ENCODE measurements at regions not wholly inside any gene's neighbourhood (a gene's known extent, or its start where the extent isn't known, plus 50 kb on each side); places are given as distances from the start of the nearest gene placed in this dataset.

GRCh38 chr5:44659334-44659733 lies 149.4 kb upstream of the MRPS30 start:
- DNase-seq: no peak

GRCh38 chr5:44652674-44653073 lies 156.1 kb upstream of the MRPS30 start:
- no peak for DNase-seq

- DNase-seq: no peak
Observed at GRCh38 chr5:44646016-44646415, 162.7 kb upstream of the MRPS30 start.

GRCh38 chr5:44645502-44645901 lies 163.2 kb upstream of the MRPS30 start:
- DNase-seq: no peak

GRCh38 chr5:44644628-44645027 lies 164.1 kb upstream of the MRPS30 start:
- DNase-seq: no peak

- DNase-seq: no peak
Observed at GRCh38 chr5:44641820-44642219, 166.9 kb upstream of the MRPS30 start.

- DNase-seq: no peak
Observed at GRCh38 chr5:44640945-44641456, 167.7 kb upstream of the MRPS30 start.

GRCh38 chr5:44637916-44638869 lies 170.6 kb upstream of the MRPS30 start:
- no peak for DNase-seq

- no peak for DNase-seq
Observed at GRCh38 chr5:44632344-44632743, 176.4 kb upstream of the MRPS30 start.

- DNase-seq: no peak
Observed at GRCh38 chr5:44626846-44627245, 181.9 kb upstream of the MRPS30 start.

GRCh38 chr5:44622331-44622730 lies 186.4 kb upstream of the MRPS30 start:
- DNase-seq: no peak

GRCh38 chr5:44619875-44620610 lies 188.7 kb upstream of the MRPS30 start:
- DNase-seq: no peak

GRCh38 chr5:44614845-44615244 lies 193.9 kb upstream of the MRPS30 start:
- DNase-seq: no peak

GRCh38 chr5:44613936-44614335 lies 194.8 kb upstream of the MRPS30 start:
- DNase-seq: no peak

- no peak for DNase-seq
Observed at GRCh38 chr5:44605926-44606325, 202.8 kb upstream of the MRPS30 start.

GRCh38 chr5:44603496-44604272 lies 205.1 kb upstream of the MRPS30 start:
- DNase-seq: no peak

GRCh38 chr5:44574678-44575077 lies 185.5 kb upstream of the FGF10 start:
- DNase-seq: no peak

GRCh38 chr5:44568519-44568918 lies 179.3 kb upstream of the FGF10 start:
- no peak for DNase-seq

- no peak for DNase-seq
Observed at GRCh38 chr5:44565902-44566301, 176.7 kb upstream of the FGF10 start.

GRCh38 chr5:44565360-44565759 lies 176.1 kb upstream of the FGF10 start:
- DNase-seq: no peak

GRCh38 chr5:44546286-44546685 lies 157.1 kb upstream of the FGF10 start:
- DNase-seq: no peak

GRCh38 chr5:44543511-44543910 lies 154.3 kb upstream of the FGF10 start:
- no peak for DNase-seq

GRCh38 chr5:44542470-44542869 lies 153.2 kb upstream of the FGF10 start:
- no peak for DNase-seq

Measured in midbrain (tissue), 1 donor.